ENCODE measurements at regions not wholly inside any gene's neighbourhood (a gene's known extent, or its start where the extent isn't known, plus 50 kb on each side); places are given as distances from the start of the nearest gene placed in this dataset.

DNA sequence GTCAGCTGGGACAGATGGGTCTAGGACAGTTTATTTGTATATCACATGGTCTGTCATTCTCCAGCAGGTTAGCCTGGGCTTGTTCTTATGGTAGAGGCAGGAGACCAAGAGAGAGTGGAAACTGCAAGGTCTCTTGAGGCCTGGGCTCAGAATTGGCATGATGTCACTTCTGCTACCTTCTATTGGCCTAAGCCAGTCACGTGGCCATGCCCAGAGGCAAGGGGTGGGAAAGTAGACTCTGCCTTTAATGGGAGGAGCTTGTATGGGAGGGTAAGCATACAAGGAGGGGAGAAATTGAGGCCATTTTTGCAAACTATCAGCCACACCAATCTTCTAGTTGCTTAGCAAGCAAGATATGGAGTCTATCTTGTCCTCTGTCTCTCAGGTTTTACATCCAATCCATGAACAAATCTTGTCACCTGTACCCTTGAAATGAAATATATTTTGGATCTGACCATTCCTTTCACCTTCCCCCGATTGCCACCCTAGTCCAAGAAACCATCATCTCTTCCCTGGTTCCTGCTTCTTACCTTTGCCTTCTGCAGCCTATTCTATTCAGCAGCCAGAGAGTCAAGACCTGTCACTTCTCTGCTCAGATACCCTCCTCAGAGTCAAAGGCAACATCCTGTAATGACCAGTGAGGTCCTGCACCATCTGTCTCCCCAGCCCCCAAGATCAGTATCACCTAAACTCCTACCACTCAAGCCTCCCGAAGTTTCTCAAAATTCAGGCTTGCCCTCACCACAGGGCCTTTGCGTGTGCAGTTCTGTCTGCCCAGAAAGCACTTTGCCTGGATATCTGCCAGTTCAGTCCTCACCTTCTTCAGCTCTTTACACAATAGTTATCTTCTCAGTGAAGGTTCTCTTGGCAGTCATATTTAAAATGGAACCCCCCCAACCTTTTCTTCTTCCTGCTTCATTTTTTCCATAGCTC lies 240.0 kb downstream of the LOXHD1 start:
- no peak for TF ChIP-seq POLR2A (IDR thresholded peaks at IDR 0.05)
- TF ChIP-seq, protein P1, sequence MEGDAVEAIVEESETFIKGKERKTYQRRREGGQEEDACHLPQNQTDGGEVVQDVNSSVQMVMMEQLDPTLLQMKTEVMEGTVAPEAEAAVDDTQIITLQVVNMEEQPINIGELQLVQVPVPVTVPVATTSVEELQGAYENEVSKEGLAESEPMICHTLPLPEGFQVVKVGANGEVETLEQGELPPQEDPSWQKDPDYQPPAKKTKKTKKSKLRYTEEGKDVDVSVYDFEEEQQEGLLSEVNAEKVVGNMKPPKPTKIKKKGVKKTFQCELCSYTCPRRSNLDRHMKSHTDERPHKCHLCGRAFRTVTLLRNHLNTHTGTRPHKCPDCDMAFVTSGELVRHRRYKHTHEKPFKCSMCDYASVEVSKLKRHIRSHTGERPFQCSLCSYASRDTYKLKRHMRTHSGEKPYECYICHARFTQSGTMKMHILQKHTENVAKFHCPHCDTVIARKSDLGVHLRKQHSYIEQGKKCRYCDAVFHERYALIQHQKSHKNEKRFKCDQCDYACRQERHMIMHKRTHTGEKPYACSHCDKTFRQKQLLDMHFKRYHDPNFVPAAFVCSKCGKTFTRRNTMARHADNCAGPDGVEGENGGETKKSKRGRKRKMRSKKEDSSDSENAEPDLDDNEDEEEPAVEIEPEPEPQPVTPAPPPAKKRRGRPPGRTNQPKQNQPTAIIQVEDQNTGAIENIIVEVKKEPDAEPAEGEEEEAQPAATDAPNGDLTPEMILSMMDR (IDR thresholded peaks at IDR 0.05), result no peak
- TF ChIP-seq POLR2AphosphoS5 (IDR thresholded peaks at IDR 0.05; ENCODE audit: insufficient read depth in 1 of 2, low read depth in 1 of 2), result no peak

Data from vagina (tissue), 2 donors.